Posterior cingulate gyrus (tissue), 11 donors: ENCODE measurements at regions not wholly inside any gene's neighbourhood (a gene's known extent, or its start where the extent isn't known, plus 50 kb on each side); places are given as distances from the start of the nearest gene placed in this dataset.

Source experiments
- DNase-seq, 10 donors: peaks; one replicate each; pipeline versions ENCODE4 v3.0.0 to v3.0.0-alpha.2; 2020 to 2021; ENCODE audit warnings: mixed read lengths in 3 of 10
- intact Hi-C: fragments of 100-400 bp; cut with DNase I; formaldehyde crosslinking; loops from one replicate; pipeline ENCODE4 v1.15.1; 2023

DNA sequence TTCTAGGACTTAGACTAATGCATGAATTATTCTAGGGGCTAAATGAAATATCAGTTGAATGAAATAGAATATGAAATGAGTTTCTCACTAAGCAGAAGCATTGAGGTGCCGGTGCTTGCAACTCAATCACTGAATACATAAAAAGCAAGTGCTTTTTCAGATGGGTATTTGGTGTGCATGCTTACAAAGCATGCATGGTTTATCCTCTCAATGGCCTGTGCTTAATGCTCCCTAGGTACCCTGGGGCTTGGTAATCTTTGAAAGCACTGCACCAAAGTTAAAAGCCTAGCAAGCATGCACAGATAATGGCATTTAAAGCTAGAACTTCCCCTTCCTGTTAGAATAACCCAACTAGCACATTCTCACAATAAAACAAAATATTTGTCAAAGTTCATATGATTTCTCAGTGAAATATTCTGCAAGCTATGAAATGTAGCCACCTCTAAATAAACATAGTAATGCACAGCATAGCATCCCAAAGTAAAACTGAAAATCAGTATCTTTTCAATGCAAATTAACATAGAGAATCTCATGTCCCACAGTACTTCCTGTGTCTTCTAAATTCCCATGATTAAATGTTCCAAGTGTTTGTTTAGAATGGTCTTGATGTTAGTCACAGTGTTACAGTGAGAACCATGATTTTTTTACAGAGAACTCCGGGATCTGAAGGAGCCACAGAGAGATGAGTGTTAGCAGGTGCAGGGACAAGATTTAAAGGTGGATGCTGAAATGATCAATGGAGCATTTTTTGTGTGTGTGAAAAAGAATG, 143.4 kb upstream of the CDH6 start:
- DNase-seq, result no peak
- intact Hi-C loops, result no loop called here

DNA sequence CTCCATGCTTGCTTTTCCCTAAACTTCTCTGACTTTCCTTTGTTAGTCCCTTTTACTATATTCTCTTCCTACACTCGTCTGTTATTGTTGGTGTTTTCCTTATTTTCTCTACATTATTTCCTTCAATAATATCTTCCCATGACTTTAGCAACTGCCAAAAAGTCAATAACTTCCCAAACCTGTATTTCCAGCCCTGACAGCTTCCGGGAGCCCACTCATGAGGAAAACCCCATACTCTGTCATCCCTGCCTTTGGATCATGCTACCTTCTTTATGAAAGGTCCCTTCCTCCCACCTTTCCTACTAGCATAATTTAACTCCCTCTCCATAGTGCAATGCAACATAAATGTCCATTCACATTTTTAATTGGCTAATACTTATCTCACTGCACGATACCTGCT, 144.0 kb upstream of the CDH6 start:
- intact Hi-C loops, result no loop called here
- DNase-seq, result no peak

DNA sequence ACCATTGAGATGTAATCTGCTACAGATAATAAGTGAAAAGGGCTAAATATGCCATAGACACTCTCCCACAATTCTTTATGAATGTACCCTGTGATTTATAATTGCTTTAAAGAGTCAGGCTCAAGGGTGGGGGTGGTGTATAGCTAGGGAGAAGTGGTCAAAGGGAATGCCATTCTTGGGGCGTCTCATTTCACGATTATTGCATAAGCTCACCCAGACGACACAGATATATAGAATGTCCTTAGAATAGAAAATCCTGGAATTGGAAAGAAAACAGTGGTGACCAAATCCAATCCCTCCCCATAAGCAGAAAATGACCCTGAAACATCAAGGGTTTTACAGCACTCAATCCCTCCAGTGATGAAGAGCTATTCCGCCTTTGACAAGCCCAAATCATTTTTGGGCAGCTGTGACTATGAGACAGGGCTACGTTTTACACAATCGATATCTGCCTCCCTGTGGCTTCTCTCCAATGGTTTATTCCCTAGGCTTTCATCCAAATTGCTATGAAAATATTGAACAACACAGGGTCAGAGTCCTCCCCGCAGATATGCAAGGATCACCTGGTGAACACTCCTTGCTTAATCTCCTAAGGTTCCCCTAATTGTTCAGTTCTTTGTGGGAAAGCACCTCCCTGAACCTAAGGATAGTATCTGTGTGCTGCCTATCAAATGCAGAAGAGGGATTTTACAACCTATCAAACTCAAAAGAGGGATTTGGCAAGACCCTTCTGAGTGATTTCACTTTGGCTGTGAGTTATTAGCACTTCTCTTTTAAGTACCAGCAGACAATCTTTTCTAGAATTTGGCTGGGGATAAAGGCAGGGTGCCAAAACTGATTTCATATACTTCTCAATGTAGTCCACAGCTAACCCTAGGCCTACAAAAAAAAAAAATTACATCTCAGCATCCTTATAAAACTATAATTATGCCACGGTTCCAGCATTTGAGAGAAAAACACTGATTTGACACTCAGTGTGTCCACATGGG, 144.9 kb upstream of the CDH6 start:
- DNase-seq, result no peak
- intact Hi-C loops, result no loop called here

GRCh38 chr5:31047621-31048020, 145.9 kb upstream of the CDH6 start:
- DNase-seq, result no peak
- intact Hi-C loops, result no loop called here

DNA sequence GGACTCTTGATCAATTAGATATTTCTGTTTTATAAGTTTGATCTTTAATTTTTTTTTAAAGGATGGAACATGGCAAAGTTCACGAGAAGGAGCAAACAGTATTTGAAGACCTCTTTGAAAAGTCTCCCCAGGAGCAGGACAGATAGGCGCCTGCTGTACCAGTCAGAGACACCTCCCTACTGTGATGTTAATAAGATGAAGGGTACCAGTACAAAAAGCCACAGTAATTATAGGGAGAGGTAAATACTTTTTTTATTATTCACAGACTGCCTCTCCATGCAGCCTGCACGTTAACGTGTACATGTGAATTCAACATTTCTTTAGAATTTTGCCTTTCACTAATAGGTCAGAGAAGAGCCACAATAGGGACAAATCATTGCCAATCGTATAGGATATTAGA, 146.5 kb upstream of the CDH6 start:
- intact Hi-C loops, result no loop called here

GRCh38 chr5:31036411-31036810, 157.1 kb upstream of the CDH6 start:
- DNase-seq, result no peak
- intact Hi-C loops, result no loop called here

More for the DNA sequence above, 146.5 kb upstream of the CDH6 start:
- DNase-seq, result no peak

GRCh38 chr5:31033295-31033694, 160.2 kb upstream of the CDH6 start:
- intact Hi-C loops, result no loop called here
- no peak for DNase-seq

DNA sequence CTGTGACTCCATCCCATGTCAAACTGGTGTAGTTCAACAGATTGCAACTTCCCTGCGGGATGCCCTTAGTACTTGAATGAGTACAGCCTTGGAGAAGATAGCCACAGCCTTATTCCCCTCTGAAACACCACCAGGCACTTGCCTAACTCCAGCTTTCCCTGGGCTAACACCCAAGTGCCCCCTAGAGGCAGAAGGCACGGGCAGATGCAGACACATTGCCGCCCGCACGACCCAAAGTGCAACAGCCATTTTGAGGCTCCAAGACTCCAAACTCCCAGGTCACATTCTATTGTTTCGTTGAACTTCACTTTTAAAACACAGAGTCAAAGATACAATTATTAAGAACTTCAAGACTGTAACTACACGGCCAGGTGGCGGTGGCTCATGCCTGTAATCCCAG, 163.6 kb upstream of the CDH6 start:
- DNase-seq, result no peak
- intact Hi-C loops, result no loop called here

- intact Hi-C loops, result no loop called here
- DNase-seq, result no peak
These were observed 165.8 kb upstream of the CDH6 start for GRCh38 chr5:31027721-31028120.

- intact Hi-C loops, result no loop called here
- no peak for DNase-seq
These were observed 170.4 kb upstream of the CDH6 start for GRCh38 chr5:31023105-31023504.

DNA sequence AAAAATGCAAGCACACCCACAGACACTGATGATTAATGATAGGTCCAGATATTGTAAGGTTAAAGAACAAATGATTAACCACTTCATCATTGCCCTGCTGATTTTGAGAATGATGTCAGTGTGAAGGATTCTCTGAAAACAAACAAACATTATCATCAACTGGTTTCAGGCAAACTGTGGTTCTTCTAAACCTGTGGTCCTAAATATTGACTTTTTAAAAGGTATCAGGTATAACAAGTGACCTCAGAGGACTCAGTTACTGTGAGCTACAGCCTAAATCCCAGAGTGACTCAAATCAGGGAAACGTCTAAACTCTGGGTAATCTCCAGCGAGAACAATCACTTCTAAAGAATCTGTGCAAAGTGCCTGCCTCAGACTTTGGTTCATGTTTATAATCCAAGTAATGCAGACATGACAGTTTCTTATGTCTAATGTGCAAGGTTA, 172.3 kb upstream of the CDH6 start:
- no peak for DNase-seq
- intact Hi-C loops, result no loop called here

GRCh38 chr5:31008231-31008630, 185.3 kb upstream of the CDH6 start:
- DNase-seq, result no peak
- intact Hi-C loops, result no loop called here

GRCh38 chr5:31007672-31008071, 185.8 kb upstream of the CDH6 start:
- no peak for DNase-seq
- intact Hi-C loops, result no loop called here

DNA sequence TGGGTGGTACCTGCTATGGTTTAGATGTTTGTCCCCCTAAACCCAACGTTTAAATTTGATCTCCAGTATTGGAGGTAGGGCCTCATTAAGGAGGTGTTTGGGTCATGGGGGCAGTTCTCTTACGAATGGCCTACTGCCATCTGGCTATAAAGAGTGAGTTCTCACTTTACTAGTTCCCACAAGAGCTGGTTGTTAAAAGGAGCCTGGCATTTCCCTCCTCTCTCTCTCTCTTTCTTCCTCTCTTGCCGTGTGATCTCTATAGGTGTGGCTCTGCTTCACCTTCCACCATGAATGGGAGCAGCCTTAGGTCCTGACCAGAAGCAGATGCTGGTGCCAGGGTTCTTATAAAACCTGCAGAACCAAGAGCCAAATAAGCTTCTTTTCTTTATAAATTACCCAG, 193.2 kb upstream of the CDH6 start:
- no peak for DNase-seq
- intact Hi-C loops, result no loop called here

GRCh38 chr5:30997681-30998080, 195.8 kb upstream of the CDH6 start:
- DNase-seq, result no peak
- intact Hi-C loops, result no loop called here

GRCh38 chr5:30994902-30995301, 198.6 kb upstream of the CDH6 start:
- intact Hi-C loops, result no loop called here
- DNase-seq, result no peak

GRCh38 chr5:30994176-30994575, 199.3 kb upstream of the CDH6 start:
- DNase-seq, result no peak
- intact Hi-C loops, result no loop called here

DNA sequence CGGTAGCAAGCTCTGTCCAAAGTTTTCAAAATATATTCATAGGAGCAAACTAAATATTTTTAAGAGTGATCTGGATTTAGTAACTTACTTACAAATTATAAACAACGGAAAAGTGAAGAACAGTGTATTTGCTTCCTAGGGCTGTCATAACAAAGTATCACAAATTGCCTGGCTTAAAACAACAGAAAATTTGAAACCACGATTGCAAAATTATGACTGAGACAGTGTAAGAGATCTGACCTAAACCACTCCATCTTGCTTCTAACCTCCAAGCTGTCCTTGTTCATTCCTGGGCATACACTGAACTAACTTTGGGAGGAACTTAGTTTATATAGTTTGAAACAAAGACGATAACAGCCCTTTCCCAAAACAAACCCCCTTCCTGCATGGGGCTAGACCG, 202.0 kb upstream of the CDH6 start:
- intact Hi-C loops, result no loop called here
- no peak for DNase-seq

DNA sequence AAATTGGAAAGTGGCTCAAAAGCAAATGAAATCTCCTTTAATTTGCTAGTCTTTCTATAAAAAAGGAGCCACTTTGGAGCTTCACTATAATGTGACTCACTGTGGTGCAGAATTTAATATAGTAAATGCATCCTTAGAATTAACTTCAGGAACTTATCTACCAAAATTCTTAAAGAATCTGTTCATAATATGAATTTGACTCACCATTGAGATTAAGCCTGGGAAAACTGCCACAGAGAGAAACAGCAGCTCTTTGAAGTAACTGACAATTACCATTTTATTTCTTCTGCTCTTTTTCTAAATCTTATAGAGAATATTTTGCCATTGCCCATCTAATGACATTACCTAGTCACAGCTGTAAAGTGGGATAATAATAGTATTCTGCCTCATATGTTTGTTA, 211.9 kb upstream of the CDH6 start:
- intact Hi-C loops, result no loop called here

DNA sequence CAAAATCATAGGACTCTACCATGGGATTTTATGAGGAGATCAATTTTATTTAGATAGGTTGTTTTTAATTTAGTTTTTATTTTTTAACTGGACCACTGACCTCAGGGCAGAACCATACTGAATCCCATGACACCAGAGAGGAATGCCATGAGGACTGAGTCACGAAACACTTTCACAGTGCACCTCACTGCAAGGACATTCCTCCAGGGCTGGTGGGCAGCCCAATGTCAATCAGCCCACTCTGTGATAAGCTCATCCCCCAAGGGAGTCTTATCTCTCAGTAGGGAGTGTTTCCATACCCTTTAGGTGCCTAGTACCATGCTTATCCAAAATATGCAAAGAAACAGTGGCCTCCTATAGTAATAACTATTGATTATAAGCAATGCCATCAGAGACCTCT, 224.5 kb upstream of the CDH6 start:
- no peak for DNase-seq
- intact Hi-C loops, result no loop called here

More for the DNA sequence above, 211.9 kb upstream of the CDH6 start:
- no peak for DNase-seq

DNA sequence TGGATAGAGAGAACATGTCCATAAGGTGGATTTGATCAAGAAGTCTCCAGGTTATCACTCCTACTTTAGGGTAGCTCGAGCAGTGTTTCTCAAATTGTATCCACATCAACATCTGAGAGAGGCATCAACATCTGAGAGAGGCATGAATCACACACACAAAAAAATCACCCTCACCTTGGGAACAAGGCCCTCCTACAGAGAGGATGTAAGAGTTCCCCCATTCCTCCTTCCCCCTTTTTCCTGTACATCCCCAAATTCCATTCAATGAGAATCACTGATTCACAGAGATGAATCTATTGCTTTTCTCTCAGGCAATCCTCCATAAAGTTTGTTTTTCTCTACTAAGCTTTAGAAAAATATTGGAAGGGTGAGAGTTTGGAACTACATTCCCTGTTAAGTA, 233.4 kb upstream of the CDH6 start:
- intact Hi-C loops, result no loop called here
- no peak for DNase-seq

GRCh38 chr5:30959238-30959637, 234.2 kb upstream of the CDH6 start:
- DNase-seq, result no peak
- intact Hi-C loops, result no loop called here
